Mesenchymal stem cell (in vitro differentiated cells and primary cell): ENCODE measurements at regions not wholly inside any gene's neighbourhood (a gene's known extent, or its start where the extent isn't known, plus 50 kb on each side); places are given as distances from the start of the nearest gene placed in this dataset.

Experiments used
- DNase-seq: peaks from one replicate; pipeline ENCODE4 v3.0.0-alpha.2; 2013
- H2AFZ ChIP-seq: one replicate; pipeline ENCODE4 v1.6.1; 2013; ENCODE audit warnings: low read depth, mild to moderate bottlenecking, control low read depth, inconsistent platforms, low read length, moderate library complexity
- H2AK5ac ChIP-seq: 2 replicates; pipeline ENCODE4 v1.6.1; 2013; ENCODE audit warnings: low read length, moderate library complexity, mild to moderate bottlenecking, inconsistent platforms; ENCODE audit not compliant: severe bottlenecking
- H2BK120ac ChIP-seq: one replicate; pipeline ENCODE4 v1.6.1; 2013; ENCODE audit warnings: low read depth, mild to moderate bottlenecking, inconsistent platforms, low read length, moderate library complexity
- H2BK12ac ChIP-seq, 2 experiments: one replicate each; pipeline ENCODE4 v1.6.1; 2013; ENCODE audit warnings: inconsistent platforms in 2 of 2, low read length in 2 of 2, mild to moderate bottlenecking in 2 of 2, moderate library complexity in 2 of 2, control low read depth in 1 of 2
- H2BK15ac ChIP-seq: one replicate; pipeline ENCODE4 v1.6.1; 2013; ENCODE audit warnings: mild to moderate bottlenecking, low read depth, inconsistent platforms; ENCODE audit not compliant: poor library complexity, severe bottlenecking
- H2BK5ac ChIP-seq: 2 replicates; pipeline ENCODE4 v1.6.1; 2013; ENCODE audit warnings: low read depth, mild to moderate bottlenecking, low read length, control low read depth, inconsistent platforms; ENCODE audit not compliant: poor library complexity, severe bottlenecking
- H3K14ac ChIP-seq, 2 experiments: one replicate each; pipeline ENCODE4 v1.6.1; 2013; ENCODE audit warnings: inconsistent platforms in 2 of 2, low read length in 2 of 2, control low read depth in 1 of 2, mild to moderate bottlenecking in 1 of 2, moderate library complexity in 1 of 2
- H3K18ac ChIP-seq, 2 experiments: one replicate each; pipeline ENCODE4 v1.6.1; 2013; ENCODE audit warnings: inconsistent platforms in 2 of 2, low read length in 2 of 2, control low read depth in 1 of 2, low read depth in 1 of 2, mild to moderate bottlenecking in 1 of 2
- H3K23ac ChIP-seq, 2 experiments: one replicate each; pipeline ENCODE4 v1.6.1; 2013; ENCODE audit warnings: inconsistent platforms in 2 of 2, low read length in 2 of 2, mild to moderate bottlenecking in 2 of 2, moderate library complexity in 2 of 2, control low read depth in 1 of 2
- H3K27ac ChIP-seq: 2 replicates; pipeline ENCODE4 v1.5.1; 2013; ENCODE audit warnings: mild to moderate bottlenecking, moderate library complexity, low read length, control low read depth, inconsistent platforms; ENCODE audit not compliant: poor library complexity, severe bottlenecking
- H3K27me3 ChIP-seq, 2 experiments: 2 replicates each; pipeline versions ENCODE4 v1.6.1 to v1.7.0; 2013; ENCODE audit warnings: low read length in 2 of 2, mild to moderate bottlenecking in 2 of 2, moderate library complexity in 2 of 2, control low read depth in 1 of 2, inconsistent platforms in 1 of 2; ENCODE audit not compliant: control insufficient read depth in 1 of 2, insufficient read depth in 1 of 2
- H3K36me3 ChIP-seq, 2 experiments: 2 replicates each; pipeline versions ENCODE4 v1.6.1 to v1.7.0; 2013; ENCODE audit warnings: low read length in 2 of 2, control low read depth in 1 of 2, inconsistent platforms in 1 of 2, low read depth in 1 of 2, mild to moderate bottlenecking in 1 of 2; ENCODE audit not compliant: insufficient read depth in 2 of 2, control insufficient read depth in 1 of 2
- H3K4ac ChIP-seq, 2 experiments: one replicate each; pipeline ENCODE4 v1.6.1; 2013; ENCODE audit warnings: inconsistent platforms in 2 of 2, low read length in 2 of 2, mild to moderate bottlenecking in 2 of 2, moderate library complexity in 2 of 2, control low read depth in 1 of 2, low read depth in 1 of 2
- H3K4me1 ChIP-seq: 2 replicates; pipeline ENCODE4 v1.6.1; 2013; ENCODE audit warnings: low read depth, low read length, control low read depth; ENCODE audit not compliant: control insufficient read depth, insufficient read depth
- H3K4me2 ChIP-seq: 2 replicates; pipeline ENCODE4 v1.6.1; 2013; ENCODE audit warnings: low read length, mild to moderate bottlenecking, inconsistent platforms; ENCODE audit not compliant: poor library complexity, severe bottlenecking
- H3K4me3 ChIP-seq, 2 experiments: 2 replicates each; pipeline versions ENCODE4 v1.5.1 to v1.7.0; 2013; ENCODE audit warnings: low read length in 2 of 2, mild to moderate bottlenecking in 2 of 2, control low read depth in 1 of 2, low read depth in 1 of 2; ENCODE audit not compliant: insufficient read depth in 1 of 2
- H3K79me1 ChIP-seq: replicated peaks from 2 replicates; pipeline ENCODE4 v1.6.1; 2013; ENCODE audit warnings: mild to moderate bottlenecking, control low read depth, low read length, inconsistent platforms; ENCODE audit not compliant: poor library complexity, severe bottlenecking
- H3K9ac ChIP-seq: 2 replicates; pipeline ENCODE4 v1.7.0; 2013; ENCODE audit warnings: mild to moderate bottlenecking, low read length, moderate library complexity
- H3K9me3 ChIP-seq: 2 replicates; pipeline ENCODE4 v1.7.0; 2013; ENCODE audit warnings: mild to moderate bottlenecking, low read length; ENCODE audit not compliant: control insufficient read depth
- H4K8ac ChIP-seq: one replicate; pipeline ENCODE4 v1.6.1; 2013; ENCODE audit warnings: inconsistent platforms, mild to moderate bottlenecking, low read length, moderate library complexity
- H4K91ac ChIP-seq: one replicate; pipeline ENCODE4 v1.6.1; 2013; ENCODE audit warnings: mild to moderate bottlenecking, low read length, inconsistent platforms
- WGBS: methylation state at CpG from one replicate; pipeline ENCODE4 v1.1.7; 2013; ENCODE audit warnings: mixed read lengths; 5-methylcytosine and 5-hydroxymethylcytosine counted together

- no peaks in the 10 kb centered on the region for H3K79me1 ChIP-seq
- H2AK5ac ChIP-seq, result peak overlapping the region; percentile 96
- 82% methylated on average over 4 of the region's 4 CpGs for WGBS
- H3K4me1 ChIP-seq, result peaks cover 8% of the 10 kb centered on the region
- H3K27me3 ChIP-seq, result no peaks in the 10 kb centered on the region
- H2BK120ac ChIP-seq, result no peak overlapping the region
- peak; percentile 66 for DNase-seq
- no peak overlapping the region for H3K4ac ChIP-seq
- peak overlapping the region; percentile 61 for H2BK15ac ChIP-seq
- no peaks in the 10 kb centered on the region for H3K9me3 ChIP-seq
- H3K4me3 ChIP-seq, result no peak overlapping the region
- H2BK12ac ChIP-seq, result peak overlapping the region; percentile 28 to 80
- H4K91ac ChIP-seq, result no peak overlapping the region
- H3K9ac ChIP-seq, result no peak overlapping the region
- peak overlapping the region; percentile 16 for H4K8ac ChIP-seq
- no peak overlapping the region for H3K27ac ChIP-seq
- H3K36me3 ChIP-seq, result no peaks in the 10 kb centered on the region
- peak overlapping the region; percentile 19 to 78 for H3K18ac ChIP-seq
- no peak overlapping the region for H2AFZ ChIP-seq
- no peak overlapping the region for H3K14ac ChIP-seq
- no peak overlapping the region for H3K4me2 ChIP-seq
- H3K23ac ChIP-seq, result no peak overlapping the region
- H2BK5ac ChIP-seq, result no peak overlapping the region
Measured at GRCh38 chr2:20506201-20506685, 59.4 kb downstream of the RHOB start.

- Histone ChIP-seq H2AK5ac (no peak overlapping the region), H3K27ac (no peak overlapping the region), H3K9ac (no peak overlapping the region), H3K4me3 (no peak overlapping the region), H3K36me3 (no peaks in the 10 kb centered on the region), H3K79me1 (no peaks in the 10 kb centered on the region), H2BK12ac (peak overlapping the region in 1 of 2 experiments; percentile 23), H4K91ac (peak overlapping the region; percentile 22), H3K4ac (peak overlapping the region in 1 of 2 experiments; percentile 77), H3K14ac (no peak overlapping the region), H3K4me2 (no peak overlapping the region), H2BK120ac (no peak overlapping the region), H3K4me1 (peaks cover 8% of the 10 kb centered on the region), H3K9me3 (no peaks in the 10 kb centered on the region), H2AFZ (peak overlapping the region; percentile 68), H2BK15ac (no peak overlapping the region), H3K27me3 (no peaks in the 10 kb centered on the region), H4K8ac (no peak overlapping the region), H3K18ac (no peak overlapping the region), H3K23ac (no peak overlapping the region), H2BK5ac (no peak overlapping the region)
- peak; percentile 71 for DNase-seq
- 33% methylated on average over 5 of the region's 5 CpGs for WGBS
Measured at GRCh38 chr2:20507166-20507692, 60.4 kb downstream of the RHOB start.

- Histone ChIP-seq H3K27ac (no peak overlapping the region), H3K4me1 (peaks cover 8% of the 10 kb centered on the region), H2BK15ac (no peak overlapping the region), H4K8ac (no peak overlapping the region), H3K4me2 (no peak overlapping the region), H3K4ac (no peak overlapping the region), H4K91ac (no peak overlapping the region), H2BK12ac (no peak overlapping the region), H3K18ac (no peak overlapping the region), H2AFZ (no peak overlapping the region), H3K36me3 (no peaks in the 10 kb centered on the region), H3K14ac (no peak overlapping the region), H3K79me1 (no peaks in the 10 kb centered on the region), H3K23ac (no peak overlapping the region), H3K9ac (no peak overlapping the region), H3K9me3 (no peaks in the 10 kb centered on the region), H3K4me3 (no peak overlapping the region), H2BK5ac (no peak overlapping the region), H3K27me3 (no peaks in the 10 kb centered on the region), H2AK5ac (no peak overlapping the region), H2BK120ac (no peak overlapping the region)
- DNase-seq, result no peak
Measured at GRCh38 chr2:20507711-20508110, 60.8 kb downstream of the RHOB start.

- WGBS, result 76% methylated on average over 6 of the region's 6 CpGs
- H3K4me3 ChIP-seq, result no peak overlapping the region
Measured at GRCh38 chr2:20509301-20509769, 62.5 kb downstream of the RHOB start.

More at GRCh38 chr2:20509301-20509769, 62.5 kb downstream of the RHOB start:
- H3K9me3 ChIP-seq, result no peaks in the 10 kb centered on the region
- H3K4me2 ChIP-seq, result no peak overlapping the region
- H3K18ac ChIP-seq, result peak overlapping the region; percentile 11 to 64
- no peak overlapping the region for H2BK15ac ChIP-seq
- H3K4me1 ChIP-seq, result peaks cover 13% of the 10 kb centered on the region
- no peak for DNase-seq
- H3K36me3 ChIP-seq, result no peaks in the 10 kb centered on the region
- H4K91ac ChIP-seq, result no peak overlapping the region
- H3K23ac ChIP-seq, result no peak overlapping the region
- no peaks in the 10 kb centered on the region for H3K27me3 ChIP-seq
- H3K14ac ChIP-seq, result no peak overlapping the region
- no peak overlapping the region for H2AFZ ChIP-seq
- H4K8ac ChIP-seq, result no peak overlapping the region
- H3K27ac ChIP-seq, result no peak overlapping the region
- no peaks in the 10 kb centered on the region for H3K79me1 ChIP-seq
- no peak overlapping the region for H2BK5ac ChIP-seq
- H2AK5ac ChIP-seq, result peak overlapping the region; percentile 37
- no peak overlapping the region for H3K4ac ChIP-seq
- H3K9ac ChIP-seq, result no peak overlapping the region
- H2BK12ac ChIP-seq, result peak overlapping the region; percentile 12 to 49
- H2BK120ac ChIP-seq, result no peak overlapping the region
